Small intestine (tissue), 7 donors: ENCODE measurements at regions not wholly inside any gene's neighbourhood (a gene's known extent, or its start where the extent isn't known, plus 50 kb on each side); places are given as distances from the start of the nearest gene placed in this dataset.
"Not testable (repeated sequence)": the region's sequence is repeated elsewhere in the genome, so short reads cannot be mapped to it uniquely, and the experiment has no call there.

ENCODE experiments used
- DNase-seq, 2 donors: peaks; one replicate each; pipeline versions ENCODE4 v3.0.0 to v3.0.0-alpha.2; 2013
- FAIRE-seq: peaks from 2 replicates; lab custom pipeline; 2012; peaks lifted over from hg19 to GRCh38; lab: Jason Lieb, UNC
- H3K27ac ChIP-seq, 3 donors: one replicate each; pipeline ENCODE4 v1.5.1; 2013; ENCODE audit warnings: low read length in 2 of 3, mild to moderate bottlenecking in 2 of 3, control low read depth in 1 of 3, inconsistent platforms in 1 of 3, low read depth in 1 of 3, moderate library complexity in 1 of 3
- H3K27me3 ChIP-seq, 3 donors: one replicate each; pipeline ENCODE4 v1.6.1; 2013; ENCODE audit warnings: low read length in 3 of 3, inconsistent platforms in 1 of 3; ENCODE audit not compliant: control insufficient read depth in 3 of 3, insufficient read depth in 3 of 3
- H3K36me3 ChIP-seq, 3 donors: one replicate each; pipeline ENCODE4 v1.6.1; 2013; ENCODE audit warnings: low read length in 3 of 3, inconsistent platforms in 1 of 3, low read depth in 1 of 3, mild to moderate bottlenecking in 1 of 3, moderate library complexity in 1 of 3; ENCODE audit not compliant: control insufficient read depth in 3 of 3, insufficient read depth in 2 of 3
- H3K4me1 ChIP-seq, 3 donors: one replicate each; pipeline ENCODE4 v1.6.1; 2013; ENCODE audit warnings: low read length in 2 of 3, inconsistent platforms in 1 of 3, low read depth in 1 of 3, mild to moderate bottlenecking in 1 of 3, moderate library complexity in 1 of 3; ENCODE audit not compliant: control insufficient read depth in 3 of 3, insufficient read depth in 2 of 3
- H3K4me3 ChIP-seq, 3 donors: one replicate each; pipeline ENCODE4 v1.5.1; 2013; ENCODE audit warnings: low read length in 3 of 3, control low read depth in 1 of 3, inconsistent platforms in 1 of 3, low read depth in 1 of 3, mild to moderate bottlenecking in 1 of 3, moderate library complexity in 1 of 3
- H3K9me3 ChIP-seq, 2 donors: one replicate each; pipeline ENCODE4 v1.6.1; 2013; ENCODE audit warnings: low read depth in 1 of 2, low read length in 1 of 2; ENCODE audit not compliant: control insufficient read depth in 2 of 2, insufficient read depth in 1 of 2
- WGBS, 3 donors: extraction: QIAGEN DNeasy Blood & Tissue Kit; methylation state at CpG; one replicate each; pipeline ENCODE4 v1.1.7; 2013; 5-methylcytosine and 5-hydroxymethylcytosine counted together
- donor health status: healthy with polysubstance abuse.
- donor health status: control.
- donor health status: control.
- donor health status: Bipolar disorder and iron deficiency.
- donor health status: healthy.

DNA sequence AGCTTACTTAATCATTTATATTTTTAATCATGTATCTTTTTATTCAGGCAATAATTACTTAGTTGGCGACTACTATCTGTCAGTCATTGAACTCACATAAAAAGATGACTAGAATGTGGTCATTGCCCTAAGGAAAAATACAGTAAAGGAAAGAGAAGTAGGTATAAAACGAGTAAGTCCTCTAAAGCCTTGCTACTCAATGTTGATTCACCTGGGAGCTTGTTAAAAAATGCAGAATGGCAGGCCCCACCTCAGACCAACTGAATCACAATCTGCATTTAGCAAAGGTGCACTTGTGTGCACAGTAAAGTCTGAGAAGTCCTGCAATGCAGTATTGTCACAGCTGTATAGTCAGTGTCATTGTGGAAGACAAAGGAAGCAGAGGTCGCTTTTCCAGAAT, 592.4 kb downstream of the CSNK1G3 start:
- no peaks in the 10 kb centered on the region for H3K36me3 ChIP-seq
- no peak for DNase-seq
- no peaks in the 10 kb centered on the region for H3K4me1 ChIP-seq
- H3K27me3 ChIP-seq, result no peaks in the 10 kb centered on the region
- no peak for FAIRE-seq
- no peaks in the 10 kb centered on the region for H3K9me3 ChIP-seq
- no peak overlapping the region for H3K27ac ChIP-seq
- H3K4me3 ChIP-seq, result no peak overlapping the region
- 67 to 86% (median 77%) methylated on average over 3 of the region's 3 CpGs for WGBS, 3 donors

- FAIRE-seq (no peak), DNase-seq (no peak)
- WGBS, 3 donors, result 31 to 51% (median 39%) methylated on average over 1 of the region's 1 CpG
- H3K9me3 ChIP-seq, result no peaks in the 10 kb centered on the region
- no peaks in the 10 kb centered on the region for H3K4me1 ChIP-seq
- H3K27ac ChIP-seq, result no peak overlapping the region
- no peak overlapping the region for H3K4me3 ChIP-seq
- no peaks in the 10 kb centered on the region for H3K36me3 ChIP-seq
- no peaks in the 10 kb centered on the region for H3K27me3 ChIP-seq
Observed at GRCh38 chr5:124103671-124104070, 591.7 kb downstream of the CSNK1G3 start.

DNA sequence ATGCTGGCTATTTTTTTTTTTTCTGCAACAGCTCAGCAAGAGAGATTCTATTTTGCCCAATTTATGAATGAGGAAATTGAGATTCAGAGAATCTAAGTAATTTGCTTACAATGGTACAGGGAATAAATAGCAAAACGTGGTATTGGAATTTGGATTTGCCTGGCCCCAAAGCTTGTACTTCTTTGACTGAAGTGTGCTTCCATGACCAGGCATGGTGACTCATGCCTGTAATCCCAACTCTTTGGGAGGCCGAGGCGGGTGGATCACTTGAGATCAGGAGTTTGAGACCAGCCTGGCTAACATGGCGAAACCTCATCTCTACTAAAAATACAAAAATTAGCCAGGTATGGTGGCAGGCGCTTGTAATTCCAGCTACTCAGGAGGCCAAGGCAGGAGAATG, 591.1 kb downstream of the CSNK1G3 start:
- DNase-seq, H3K4me3 ChIP-seq, H3K27ac ChIP-seq, FAIRE-seq, H3K9me3 ChIP-seq, H3K27me3 ChIP-seq, H3K36me3 ChIP-seq, H3K4me1 ChIP-seq: not testable (repeated sequence)
- WGBS, 3 donors, result 84 to 89% (median 85%) methylated on average over 5 of the region's 5 CpGs

- 76 to 93% (median 79%) methylated on average over 3 of the region's 3 CpGs for WGBS, 3 donors
Observed at GRCh38 chr5:124102486-124102885, 590.5 kb downstream of the CSNK1G3 start.

DNA sequence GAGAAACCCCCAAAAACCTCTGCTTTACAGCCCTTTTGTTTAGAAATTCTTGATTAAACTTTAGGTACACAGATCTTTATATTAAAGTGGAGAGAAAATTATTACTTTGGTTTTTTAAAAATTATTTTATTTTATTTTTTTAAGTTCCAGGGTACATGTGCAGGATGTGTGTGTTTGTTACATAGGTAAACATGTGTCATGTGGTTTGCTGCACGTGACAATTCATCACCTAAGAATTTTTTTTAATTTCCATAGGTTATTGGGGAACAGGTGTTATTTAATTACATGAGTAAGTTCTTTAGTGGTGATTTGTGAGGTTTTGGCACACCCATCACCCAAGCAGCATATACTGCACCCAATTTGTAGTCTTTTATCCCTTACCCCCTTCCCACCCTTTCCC, 581.7 kb downstream of the CSNK1G3 start:
- Histone ChIP-seq H3K27ac (no peak overlapping the region), H3K27me3 (no peaks in the 10 kb centered on the region), H3K4me1 (no peaks in the 10 kb centered on the region), H3K4me3 (no peak overlapping the region), H3K9me3 (no peaks in the 10 kb centered on the region), H3K36me3 (no peaks in the 10 kb centered on the region)
- DNase-seq (no peak), FAIRE-seq (no peak)
- 64 to 90% (median 79%) methylated on average over 1 of the region's 1 CpG for WGBS, 3 donors

More at GRCh38 chr5:124102486-124102885, 590.5 kb downstream of the CSNK1G3 start:
- DNase-seq (no peak), FAIRE-seq (no peak)
- no peaks in the 10 kb centered on the region for H3K36me3 ChIP-seq
- H3K4me1 ChIP-seq, result no peaks in the 10 kb centered on the region
- no peaks in the 10 kb centered on the region for H3K27me3 ChIP-seq
- H3K9me3 ChIP-seq, result no peaks in the 10 kb centered on the region
- H3K4me3 ChIP-seq, result no peak overlapping the region
- H3K27ac ChIP-seq, result no peak overlapping the region

GRCh38 chr5:124090115-124090514, 578.1 kb downstream of the CSNK1G3 start:
- no peaks in the 10 kb centered on the region for H3K27me3 ChIP-seq
- WGBS, 3 donors, result 61 to 74% (median 72%) methylated on average over 3 of the region's 3 CpGs
- no peak overlapping the region for H3K4me3 ChIP-seq
- no peaks in the 10 kb centered on the region for H3K9me3 ChIP-seq
- no peaks in the 10 kb centered on the region for H3K4me1 ChIP-seq
- no peak for FAIRE-seq
- DNase-seq, result peak in 1 of 2 donors; percentile 6
- no peak overlapping the region for H3K27ac ChIP-seq
- no peaks in the 10 kb centered on the region for H3K36me3 ChIP-seq

GRCh38 chr5:124089578-124089977, 577.6 kb downstream of the CSNK1G3 start:
- no peaks in the 10 kb centered on the region for H3K27me3 ChIP-seq
- DNase-seq (no peak), FAIRE-seq (no peak)
- H3K36me3 ChIP-seq, result no peaks in the 10 kb centered on the region
- no peaks in the 10 kb centered on the region for H3K9me3 ChIP-seq
- WGBS, 3 donors, result 54 to 84% (median 75%) methylated on average over 2 of the region's 2 CpGs
- H3K4me1 ChIP-seq, result no peaks in the 10 kb centered on the region
- H3K4me3 ChIP-seq, result no peak overlapping the region
- no peak overlapping the region for H3K27ac ChIP-seq

DNA sequence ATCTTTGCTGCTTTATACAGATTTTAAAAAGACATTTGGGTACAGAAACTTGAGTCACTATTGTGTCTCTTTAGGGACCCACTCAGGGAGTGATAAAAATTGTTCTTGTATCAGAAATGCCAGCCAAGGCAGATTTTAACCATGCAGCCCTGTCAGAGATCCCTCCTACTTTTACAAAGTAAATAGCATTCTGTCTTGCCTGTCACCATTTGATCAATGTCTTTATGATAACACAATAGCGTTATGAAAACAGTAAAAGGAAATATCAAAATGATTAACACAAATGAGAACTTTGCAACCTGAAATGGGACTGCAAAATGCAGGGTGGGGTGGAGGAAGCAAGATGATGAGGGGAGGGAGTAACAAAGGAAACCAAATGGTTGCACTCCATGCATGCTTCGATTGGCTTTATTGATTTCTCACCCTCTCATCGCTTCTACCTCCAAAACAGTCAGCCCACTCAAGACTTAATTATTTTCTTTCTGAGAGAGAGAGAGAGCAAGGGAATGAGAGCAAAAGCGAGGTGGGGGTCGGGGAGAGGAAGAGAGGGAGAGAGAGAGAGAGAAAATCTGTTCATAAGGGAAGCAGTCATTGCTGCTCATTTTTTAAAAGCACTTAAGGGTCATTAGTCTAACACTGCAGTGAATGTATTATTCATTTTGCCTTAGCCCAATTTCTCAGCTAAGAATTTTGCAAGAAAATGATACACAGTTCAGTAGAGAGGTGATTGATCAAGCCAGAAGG, 576.5 kb downstream of the CSNK1G3 start:
- 64 to 66% (median 65%) methylated on average over 5 of the region's 5 CpGs for WGBS, 3 donors
- DNase-seq (no peak), FAIRE-seq (no peak)
- Histone ChIP-seq H3K4me3 (no peak overlapping the region), H3K4me1 (no peaks in the 10 kb centered on the region), H3K36me3 (no peaks in the 10 kb centered on the region), H3K9me3 (no peaks in the 10 kb centered on the region), H3K27me3 (no peaks in the 10 kb centered on the region), H3K27ac (no peak overlapping the region)

DNA sequence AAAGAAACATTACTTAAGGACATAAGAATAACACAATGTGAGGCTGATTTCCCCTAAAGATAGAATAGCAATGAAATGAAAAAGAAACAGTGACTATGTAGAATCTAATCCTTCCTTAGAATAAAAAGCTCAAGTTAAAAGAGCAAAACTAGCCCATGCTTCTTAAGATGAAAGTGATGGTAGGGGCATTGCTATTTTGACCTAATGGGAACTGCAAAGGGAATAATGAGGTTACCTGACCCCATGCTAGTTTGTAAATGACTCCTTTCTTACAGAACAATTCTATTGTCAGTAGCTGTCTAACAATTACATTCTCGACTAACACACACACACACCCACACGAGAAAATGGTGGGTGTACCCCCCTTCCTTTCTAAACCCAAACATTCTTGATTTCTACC, 575.8 kb downstream of the CSNK1G3 start:
- Histone ChIP-seq H3K27ac (no peak overlapping the region), H3K4me3 (no peak overlapping the region), H3K27me3 (no peaks in the 10 kb centered on the region), H3K36me3 (no peaks in the 10 kb centered on the region), H3K9me3 (no peaks in the 10 kb centered on the region), H3K4me1 (no peaks in the 10 kb centered on the region)
- DNase-seq, result no peak
- FAIRE-seq, result no peak
- 74 to 80% (median 76%) methylated on average over 2 of the region's 2 CpGs for WGBS, 3 donors
